H9 (cell line): ENCODE measurements at regions not wholly inside any gene's neighbourhood (a gene's known extent, or its start where the extent isn't known, plus 50 kb on each side); places are given as distances from the start of the nearest gene placed in this dataset.

Experiments
- DNase-seq: peaks from one replicate; pipeline ENCODE4 v3.0.0-alpha.2; 2017
- H2AFZ ChIP-seq: one replicate; pipeline ENCODE4 v1.6.1; 2013; ENCODE audit warnings: mild to moderate bottlenecking, low read length, control low read depth, moderate library complexity
- H2AK5ac ChIP-seq: 2 replicates; pipeline ENCODE4 v1.6.1; 2013; ENCODE audit warnings: low read length, control low read depth, mixed read lengths; ENCODE audit not compliant: insufficient read length
- H2BK120ac ChIP-seq: one replicate; pipeline ENCODE4 v1.6.1; 2013; ENCODE audit warnings: low read depth, mild to moderate bottlenecking, low read length, control low read depth, inconsistent platforms; ENCODE audit not compliant: poor library complexity, severe bottlenecking
- H2BK12ac ChIP-seq: 2 replicates; pipeline ENCODE4 v1.6.1; 2013; ENCODE audit warnings: low read length, control low read depth, mixed read lengths, low read depth; ENCODE audit not compliant: insufficient read length
- H2BK15ac ChIP-seq: 2 replicates; pipeline ENCODE4 v1.6.1; 2013; ENCODE audit warnings: low read depth, low read length, control low read depth
- H2BK20ac ChIP-seq: one replicate; pipeline ENCODE4 v1.6.1; 2013; ENCODE audit warnings: low read depth, mild to moderate bottlenecking, low read length, control low read depth, inconsistent platforms; ENCODE audit not compliant: poor library complexity, severe bottlenecking
- H2BK5ac ChIP-seq: 2 replicates; pipeline ENCODE4 v1.6.1; 2013; ENCODE audit warnings: low read length, control low read depth, mixed read lengths; ENCODE audit not compliant: insufficient read length
- H3K14ac ChIP-seq: 2 replicates; pipeline ENCODE4 v1.6.1; 2013; ENCODE audit warnings: low read length, control low read depth; ENCODE audit not compliant: insufficient read depth
- H3K18ac ChIP-seq: 2 replicates; pipeline ENCODE4 v1.6.1; 2013; ENCODE audit warnings: low read depth, mild to moderate bottlenecking, mixed read lengths, low read length, control low read depth; ENCODE audit not compliant: insufficient read length
- H3K23ac ChIP-seq: 2 replicates; pipeline ENCODE4 v1.6.1; 2013; ENCODE audit warnings: low read length, control low read depth, mixed read lengths, low read depth; ENCODE audit not compliant: insufficient read length
- H3K23me2 ChIP-seq: 2 replicates; pipeline ENCODE4 v1.6.1; 2013; ENCODE audit warnings: low read depth, mild to moderate bottlenecking, mixed read lengths, low read length, control low read depth; ENCODE audit not compliant: insufficient read length, poor library complexity, severe bottlenecking
- H3K27ac ChIP-seq: 2 replicates; pipeline ENCODE4 v1.5.1; 2013; ENCODE audit warnings: low read length, control low read depth, mixed read lengths, low read depth; ENCODE audit not compliant: insufficient read length
- H3K27me3 ChIP-seq: 2 replicates; pipeline ENCODE4 v1.6.1; 2013; ENCODE audit warnings: low read length, control low read depth, inconsistent platforms; ENCODE audit not compliant: insufficient read depth
- H3K4ac ChIP-seq: 2 replicates; pipeline ENCODE4 v1.6.1; 2013; ENCODE audit warnings: low read depth, mild to moderate bottlenecking, control low read depth, inconsistent platforms, low read length, moderate library complexity
- H3K4me1 ChIP-seq: 2 replicates; pipeline ENCODE4 v1.6.1; 2013; ENCODE audit warnings: low read length, control low read depth, inconsistent platforms; ENCODE audit not compliant: insufficient read depth
- H3K4me2 ChIP-seq: 2 replicates; pipeline ENCODE4 v1.6.1; 2013; ENCODE audit warnings: low read length, control low read depth, mixed read lengths; ENCODE audit not compliant: insufficient read length, insufficient read depth
- H3K56ac ChIP-seq: 2 replicates; pipeline ENCODE4 v1.6.1; 2013; ENCODE audit warnings: low read depth, mild to moderate bottlenecking, mixed read lengths, low read length, control low read depth; ENCODE audit not compliant: insufficient read length
- H3K79me1 ChIP-seq: 2 replicates; pipeline ENCODE4 v1.6.1; 2013; ENCODE audit warnings: low read depth, mild to moderate bottlenecking, moderate library complexity, low read length, control low read depth, inconsistent platforms; ENCODE audit not compliant: insufficient read depth, poor library complexity, severe bottlenecking
- H3K79me2 ChIP-seq: 2 replicates; pipeline ENCODE4 v1.6.1; 2013; ENCODE audit warnings: low read length, control low read depth, inconsistent platforms; ENCODE audit not compliant: insufficient read depth
- H3K9ac ChIP-seq: 2 replicates; pipeline ENCODE4 v1.6.1; 2013; ENCODE audit warnings: low read length, control low read depth, mixed read lengths; ENCODE audit not compliant: insufficient read length; ENCODE audit errors: extremely low read depth
- H3K9me3 ChIP-seq: one replicate; pipeline ENCODE4 v1.6.1; 2013; ENCODE audit warnings: low read depth, low read length, inconsistent platforms; ENCODE audit not compliant: control insufficient read depth
- H3T11ph ChIP-seq: one replicate; pipeline ENCODE4 v1.6.1; 2013; ENCODE audit warnings: mild to moderate bottlenecking, low read length, control low read depth, inconsistent platforms
- H4K20me1 ChIP-seq: one replicate; pipeline ENCODE4 v1.6.1; 2013; ENCODE audit not compliant: control insufficient read depth, insufficient read length, insufficient read depth
- H4K5ac ChIP-seq: 2 replicates; pipeline ENCODE4 v1.6.1; 2013; ENCODE audit warnings: low read depth, mild to moderate bottlenecking, mixed read lengths, low read length, control low read depth; ENCODE audit not compliant: insufficient read length
- H4K8ac ChIP-seq: replicated peaks from 2 replicates; pipeline ENCODE4 v1.6.1; 2013; ENCODE audit warnings: low read length, control low read depth, mixed read lengths, low read depth; ENCODE audit not compliant: insufficient read length
- H4K91ac ChIP-seq: 2 replicates; pipeline ENCODE4 v1.6.1; 2013; ENCODE audit warnings: low read depth, mild to moderate bottlenecking, moderate library complexity, mixed read lengths, low read length, control low read depth; ENCODE audit not compliant: insufficient read length
- H3K27ac Mint-ChIP-seq, 3 experiments: 2 replicates in 2 of 3; 3 replicates in 1 of 3; pipeline ENCODE4 v1.8.0; 2020 to 2021; ENCODE audit warnings: mixed read lengths in 3 of 3, mild to moderate bottlenecking in 1 of 3, moderate library complexity in 1 of 3
- H3K27me3 Mint-ChIP-seq: 2 replicates; pipeline ENCODE4 v1.8.0; 2021; ENCODE audit warnings: low read depth, mild to moderate bottlenecking, moderate library complexity, mixed read lengths
- H3K36me3 Mint-ChIP-seq, 3 experiments: 2 replicates in 2 of 3; 3 replicates in 1 of 3; pipeline ENCODE4 v1.8.0; 2020 to 2021; ENCODE audit warnings: low read depth in 3 of 3, mixed read lengths in 3 of 3; ENCODE audit not compliant: insufficient read depth in 1 of 3
- H3K4me1 Mint-ChIP-seq, 2 experiments: 2 replicates each; pipeline ENCODE4 v1.8.0; 2020; ENCODE audit warnings: mixed read lengths in 2 of 2
- H3K4me3 Mint-ChIP-seq, 2 experiments: 2 replicates in 1 of 2; 3 replicates in 1 of 2; pipeline ENCODE4 v1.8.0; 2020 to 2021; ENCODE audit warnings: mild to moderate bottlenecking in 2 of 2, mixed read lengths in 2 of 2, moderate library complexity in 1 of 2
- H3K9me3 Mint-ChIP-seq, 2 experiments: 2 replicates in 1 of 2; 3 replicates in 1 of 2; pipeline ENCODE4 v1.8.0; 2020; ENCODE audit warnings: mild to moderate bottlenecking in 2 of 2, mixed read lengths in 2 of 2, moderate library complexity in 1 of 2
- CTCF ChIP-seq: fragments of 200-600 bp; sonication (generic); conservative IDR thresholded peaks from 3 replicates; pipeline ENCODE4 v1.8.0; 2021; ENCODE audit warnings: antibody characterized with exemption, mild to moderate bottlenecking
- WGBS: extraction: QIAGEN DNeasy Blood & Tissue Kit; methylation state at CpG from one replicate; pipeline ENCODE4 v1.1.7; 2013; ENCODE audit warnings: missing lambda C conversion rate, low lambda C conversion rate, mixed read lengths; ENCODE audit not compliant: insufficient read length; ENCODE audit errors: extremely low coverage; 5-methylcytosine and 5-hydroxymethylcytosine counted together

GRCh38 chr10:121385136-121385535, 213.1 kb downstream of the FGFR2 start:
- H2BK5ac ChIP-seq, result no peak overlapping the region
- Mint-ChIP-seq H3K4me3 (no peak overlapping the region), H3K27ac (no peak overlapping the region), H3K36me3 (peaks cover 2 to 30% (median 10%) of the 10 kb centered on the region in 3 experiments; a peak in 6 of 7 replicates), H3K27me3 (no peaks in the 10 kb centered on the region), H3K9me3 (peaks cover 18 to 30% of the 10 kb centered on the region in 2 experiments), H3K4me1 (no peaks in the 10 kb centered on the region)
- no peak overlapping the region for H2BK120ac ChIP-seq
- no peak overlapping the region for H3K18ac ChIP-seq
- no peak overlapping the region for H3T11ph ChIP-seq
- no CpG with 5 or more reads among the region's 1 CpG for WGBS
- no peak overlapping the region for H3K4ac ChIP-seq
- no peaks in the 10 kb centered on the region for H3K4me1 ChIP-seq
- H3K27ac ChIP-seq, result no peak overlapping the region
- H3K27me3 ChIP-seq, result no peaks in the 10 kb centered on the region
- H4K8ac ChIP-seq, result no peak overlapping the region
- no peak overlapping the region for H3K4me2 ChIP-seq
- H2AFZ ChIP-seq, result no peak overlapping the region
- H2AK5ac ChIP-seq, result no peak overlapping the region
- no peak for DNase-seq
- no peak overlapping the region for H4K91ac ChIP-seq
- H3K9me3 ChIP-seq, result peaks cover 8% of the 10 kb centered on the region
- H3K14ac ChIP-seq, result no peak overlapping the region
- no peak overlapping the region for H4K5ac ChIP-seq
- no peaks in the 10 kb centered on the region for H3K23me2 ChIP-seq
- no peaks in the 10 kb centered on the region for H3K79me1 ChIP-seq
- H2BK15ac ChIP-seq, result no peak overlapping the region
- H4K20me1 ChIP-seq, result no peaks in the 10 kb centered on the region
- no peak overlapping the region for H3K56ac ChIP-seq
- no peak overlapping the region for H2BK12ac ChIP-seq
- no peak overlapping the region for H2BK20ac ChIP-seq
- no peak overlapping the region for H3K23ac ChIP-seq
- no peak for TF ChIP-seq CTCF
- H3K9ac ChIP-seq, result no peak overlapping the region
- H3K79me2 ChIP-seq, result no peaks in the 10 kb centered on the region
